ENCODE measurements at regions not wholly inside any gene's neighbourhood (a gene's known extent, or its start where the extent isn't known, plus 50 kb on each side); places are given as distances from the start of the nearest gene placed in this dataset.

GRCh38 chr16:86987746-86988670, 329.2 kb downstream of the C16orf95 start:
- no peak for DNase-seq

- DNase-seq: no peak
Observed at GRCh38 chr16:86988920-86989696, 328.1 kb downstream of the C16orf95 start.

GRCh38 chr16:86990451-86990850, 326.7 kb downstream of the C16orf95 start:
- no peak for DNase-seq

- DNase-seq: no peak
Observed at GRCh38 chr16:86991679-86992078, 325.5 kb downstream of the C16orf95 start.

- no peak for DNase-seq
Observed at GRCh38 chr16:86992587-86992986, 324.6 kb downstream of the C16orf95 start.

- DNase-seq: no peak
Observed at GRCh38 chr16:86993426-86994110, 323.6 kb downstream of the C16orf95 start.

- no peak for DNase-seq
Observed at GRCh38 chr16:86994215-86994614, 323.0 kb downstream of the C16orf95 start.

- no peak for DNase-seq
Observed at GRCh38 chr16:86994651-86995171, 322.5 kb downstream of the C16orf95 start.

- DNase-seq: no peak
Observed at GRCh38 chr16:86995456-86995855, 321.7 kb downstream of the C16orf95 start.

GRCh38 chr16:86996081-86996480, 321.1 kb downstream of the C16orf95 start:
- DNase-seq: no peak

- DNase-seq: no peak
Observed at GRCh38 chr16:86997058-86997457, 320.1 kb downstream of the C16orf95 start.

GRCh38 chr16:86998196-86999001, 318.8 kb downstream of the C16orf95 start:
- DNase-seq: no peak

GRCh38 chr16:87000001-87000400, 317.2 kb downstream of the C16orf95 start:
- DNase-seq: no peak

GRCh38 chr16:87002717-87003413, 314.3 kb downstream of the C16orf95 start:
- no peak for DNase-seq

- no peak for DNase-seq
Observed at GRCh38 chr16:87003414-87003755, 313.8 kb downstream of the C16orf95 start.

- no peak for DNase-seq
Observed at GRCh38 chr16:87006021-87006420, 311.2 kb downstream of the C16orf95 start.

- DNase-seq: no peak
Observed at GRCh38 chr16:87006789-87007745, 310.1 kb downstream of the C16orf95 start.

GRCh38 chr16:87007907-87008306, 309.3 kb downstream of the C16orf95 start:
- DNase-seq: no peak

GRCh38 chr16:87008664-87009063, 308.5 kb downstream of the C16orf95 start:
- DNase-seq: no peak
